HL-60/S4 (cell line): ENCODE measurements at regions not wholly inside any gene's neighbourhood (a gene's known extent, or its start where the extent isn't known, plus 50 kb on each side); places are given as distances from the start of the nearest gene placed in this dataset.

Experiments
- in situ Hi-C: fragments of 300-500 bp; cut with MboI; formaldehyde crosslinking; loops from 2 replicates; pipeline ENCODE4 v1.14.3; 2022; ENCODE audit warnings: low sequenced_read_pairs

- in situ Hi-C loops = no loop called here
These were observed 93.3 kb upstream of the CD180 start for GRCh38 chr5:67289763-67290521.

GRCh38 chr5:67287510-67288268 is 91.1 kb upstream of the CD180 start:
- in situ Hi-C loops = no loop called here

GRCh38 chr5:67286006-67286405 is 89.4 kb upstream of the CD180 start:
- in situ Hi-C loops = no loop called here

GRCh38 chr5:67283988-67284487 is 87.4 kb upstream of the CD180 start:
- in situ Hi-C loops = no loop called here

GRCh38 chr5:67283275-67283987 is 86.8 kb upstream of the CD180 start:
- in situ Hi-C loops = no loop called here

- in situ Hi-C loops = no loop called here
These were observed 85.3 kb upstream of the CD180 start for GRCh38 chr5:67281874-67282273.

GRCh38 chr5:67273689-67274356 is 77.2 kb upstream of the CD180 start:
- in situ Hi-C loops = no loop called here

GRCh38 chr5:67272453-67273130 is 76.0 kb upstream of the CD180 start:
- in situ Hi-C loops = no loop called here

- in situ Hi-C loops = no loop called here
These were observed 71.8 kb upstream of the CD180 start for GRCh38 chr5:67268231-67269021.

GRCh38 chr5:67267512-67268216 is 71.1 kb upstream of the CD180 start:
- in situ Hi-C loops = no loop called here

- in situ Hi-C loops = no loop called here
These were observed 70.2 kb upstream of the CD180 start for GRCh38 chr5:67266654-67267350.

GRCh38 chr5:67265951-67266350 is 69.4 kb upstream of the CD180 start:
- in situ Hi-C loops = no loop called here

GRCh38 chr5:67263656-67264408 is 67.2 kb upstream of the CD180 start:
- in situ Hi-C loops = no loop called here

- in situ Hi-C loops = no loop called here
These were observed 66.4 kb upstream of the CD180 start for GRCh38 chr5:67262956-67263355.

GRCh38 chr5:67262206-67262605 is 65.6 kb upstream of the CD180 start:
- in situ Hi-C loops = no loop called here

GRCh38 chr5:67259548-67260215 is 63.1 kb upstream of the CD180 start:
- in situ Hi-C loops = no loop called here

GRCh38 chr5:67257500-67257899 is 60.9 kb upstream of the CD180 start:
- in situ Hi-C loops = no loop called here
